Hindlimb muscle (tissue), 1 donor: ENCODE measurements at regions not wholly inside any gene's neighbourhood (a gene's known extent, or its start where the extent isn't known, plus 50 kb on each side); places are given as distances from the start of the nearest gene placed in this dataset.
"Not testable (repeated sequence)": the region's sequence is repeated elsewhere in the genome, so short reads cannot be mapped to it uniquely, and the experiment has no call there.

Experiments
- DNase-seq: peaks from one replicate; pipeline ENCODE4 v3.0.0-alpha.2; 2013

DNA sequence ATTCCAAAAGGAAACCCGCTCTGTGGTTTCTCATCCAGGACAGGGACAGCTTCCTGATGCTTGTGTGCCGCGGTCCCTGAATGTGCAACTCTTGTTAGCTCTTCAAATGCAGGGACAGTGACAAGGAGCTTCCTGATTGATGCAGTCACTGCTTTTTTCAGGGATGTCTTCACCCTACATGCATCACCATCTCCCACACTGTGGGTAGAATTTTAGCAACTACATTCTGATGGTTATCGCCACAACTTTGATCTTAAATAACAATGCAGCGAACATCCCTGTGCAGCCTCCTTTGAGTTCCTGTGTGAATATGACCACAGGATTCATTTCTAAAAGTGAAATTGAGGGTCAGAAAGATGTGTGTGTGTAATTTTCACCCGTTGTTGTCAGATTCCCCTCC is 115.0 kb downstream of the GGTLC2 start:
- DNase-seq, result no peak

DNA sequence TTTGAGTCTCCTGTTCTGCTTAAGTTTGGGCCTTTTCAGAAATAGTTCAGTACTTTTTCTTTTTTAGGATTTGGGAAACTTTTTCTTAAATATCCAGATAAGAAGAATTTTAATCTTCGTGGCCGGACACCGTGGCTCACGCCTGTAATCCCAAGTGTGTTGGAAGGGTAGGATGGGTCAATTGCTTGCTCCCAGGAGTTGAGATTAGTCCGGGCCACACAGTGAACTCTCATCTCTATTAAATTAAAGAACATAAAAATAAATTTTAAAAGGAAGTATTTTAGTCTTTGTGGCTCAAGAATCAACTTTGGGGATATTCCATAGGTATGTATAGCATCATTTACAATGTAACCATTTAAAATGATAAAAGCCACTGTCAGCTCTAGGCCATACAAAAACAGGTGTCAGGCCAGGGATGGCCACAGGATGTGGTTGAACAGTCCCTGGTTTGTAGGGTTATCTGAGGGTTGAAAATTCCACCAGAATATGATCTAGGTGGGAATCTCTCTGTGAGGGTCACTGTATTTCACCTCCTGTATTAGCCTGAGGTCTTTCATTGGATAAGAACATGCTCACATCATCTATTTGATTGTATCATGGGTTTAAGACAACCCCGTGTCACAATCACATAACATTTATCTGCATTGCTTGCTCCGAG is 115.6 kb downstream of the GGTLC2 start:
- no peak for DNase-seq

- DNase-seq, result no peak
Measured at GRCh38 chr22:22761606-22761962, 117.2 kb downstream of the GGTLC2 start.

GRCh38 chr22:22761963-22762772 is 117.8 kb downstream of the GGTLC2 start:
- no peak for DNase-seq

DNA sequence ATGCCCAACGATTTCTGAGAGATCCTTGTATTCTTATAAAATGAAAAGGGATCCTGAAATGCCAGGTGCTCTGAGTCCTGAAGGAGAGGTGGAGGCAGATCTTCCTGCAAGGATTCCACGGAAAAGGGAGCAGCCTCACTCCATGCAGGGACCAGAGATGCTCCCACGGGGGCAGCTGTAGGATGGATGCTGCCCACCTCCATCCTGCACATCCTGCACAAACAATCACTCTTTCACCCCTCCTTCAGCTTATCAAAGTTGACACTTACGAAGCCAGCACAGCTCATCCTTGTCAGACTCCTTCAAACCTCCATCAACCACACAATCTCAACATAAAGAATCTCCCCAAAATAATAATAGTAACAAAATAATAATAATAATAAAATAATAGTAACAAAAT is 119.1 kb downstream of the GGTLC2 start:
- DNase-seq, result no peak

- no peak for DNase-seq
Measured at GRCh38 chr22:22764085-22764484, 119.7 kb downstream of the GGTLC2 start.

- no peak for DNase-seq
Measured at GRCh38 chr22:22767876-22768602, 119.6 kb upstream of the IGLL5 start.

- DNase-seq, result no peak
Measured at GRCh38 chr22:22768885-22769284, 118.7 kb upstream of the IGLL5 start.

GRCh38 chr22:22769434-22770279 is 118.0 kb upstream of the IGLL5 start:
- no peak for DNase-seq

GRCh38 chr22:22770280-22770871 is 117.2 kb upstream of the IGLL5 start:
- no peak for DNase-seq

GRCh38 chr22:22770881-22771280 is 116.7 kb upstream of the IGLL5 start:
- no peak for DNase-seq

- no peak for DNase-seq
Measured at GRCh38 chr22:22771696-22772377, 115.8 kb upstream of the IGLL5 start.

GRCh38 chr22:22772396-22772795 is 115.2 kb upstream of the IGLL5 start:
- DNase-seq, result no peak

DNA sequence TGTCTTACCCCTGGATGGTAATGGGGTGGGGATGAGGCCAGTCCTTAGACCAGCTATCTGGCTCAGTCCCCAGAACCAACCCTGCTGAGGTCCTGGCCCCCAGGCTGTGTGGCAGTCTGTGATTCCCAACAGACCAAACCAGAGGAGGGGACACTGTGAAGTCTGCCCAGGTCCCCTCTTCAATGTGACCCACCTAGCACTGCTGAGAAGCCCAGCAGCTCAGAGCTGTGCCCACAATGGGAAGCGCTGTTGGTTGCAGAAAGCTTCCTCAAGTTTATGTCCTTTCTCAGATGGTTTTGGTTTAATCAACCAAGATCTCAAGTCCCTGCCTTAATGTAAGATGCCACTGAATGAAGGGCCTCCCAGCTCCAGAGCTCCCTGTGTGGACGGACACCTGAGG is 114.7 kb upstream of the IGLL5 start:
- no peak for DNase-seq

GRCh38 chr22:22773427-22773826 is 114.2 kb upstream of the IGLL5 start:
- DNase-seq, result no peak

DNA sequence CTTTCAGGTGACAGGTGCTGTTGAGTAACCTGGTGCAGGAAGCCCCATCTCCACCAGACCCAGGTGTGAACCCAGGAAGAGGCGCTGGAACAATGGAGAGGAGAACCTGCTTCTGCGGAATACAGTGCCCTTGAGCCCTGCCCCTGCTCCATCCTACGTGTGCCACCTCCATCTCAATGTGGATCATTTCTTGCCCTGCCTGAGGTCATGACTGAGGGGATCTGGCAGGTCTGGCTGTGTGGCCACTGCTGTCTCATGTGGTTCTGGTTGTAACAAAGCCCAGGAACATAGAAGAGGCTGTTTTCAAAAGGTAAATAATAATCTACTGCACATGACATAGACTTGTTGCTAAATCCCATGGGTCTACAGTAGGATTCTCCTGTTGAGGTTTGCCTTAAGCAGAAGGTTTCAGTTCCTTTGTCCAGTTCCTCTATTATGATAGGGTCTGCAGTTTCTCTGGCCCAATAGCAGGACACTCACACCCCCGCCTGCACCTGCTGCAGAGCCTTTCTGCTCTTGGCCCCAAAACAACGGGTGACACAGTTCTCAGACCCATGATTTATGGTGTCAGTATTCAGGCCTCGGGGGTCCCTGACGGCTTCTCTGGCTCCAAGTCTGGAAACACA is 113.5 kb upstream of the IGLL5 start:
- DNase-seq, result no peak

- DNase-seq, result not testable (repeated sequence)
Measured at GRCh38 chr22:22774762-22775161, 112.9 kb upstream of the IGLL5 start.

GRCh38 chr22:22776121-22776520 is 111.5 kb upstream of the IGLL5 start:
- DNase-seq, result no peak

- no peak for DNase-seq
Measured at GRCh38 chr22:22779213-22779612, 108.4 kb upstream of the IGLL5 start.

DNA sequence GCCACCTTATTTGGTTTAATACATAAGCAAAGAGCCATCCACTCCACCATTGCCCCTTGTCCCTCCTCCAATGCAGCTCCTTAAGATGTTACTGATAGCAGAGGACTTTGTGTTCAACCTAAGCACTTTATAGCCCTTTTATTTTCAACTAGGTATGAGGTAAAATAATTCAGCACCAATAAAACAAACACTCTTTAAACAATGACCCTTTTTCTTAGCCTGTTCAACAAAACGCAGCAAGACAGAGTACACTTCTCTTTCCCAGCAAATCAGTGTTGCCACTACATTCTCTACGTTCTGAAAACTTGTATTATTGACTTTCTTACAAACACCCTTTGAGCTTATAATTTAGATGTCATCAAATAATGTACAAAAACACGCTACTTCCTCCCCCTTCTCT is 104.0 kb upstream of the IGLL5 start:
- DNase-seq, result no peak
